ENCODE measurements at regions not wholly inside any gene's neighbourhood (a gene's known extent, or its start where the extent isn't known, plus 50 kb on each side); places are given as distances from the start of the nearest gene placed in this dataset.

DNA sequence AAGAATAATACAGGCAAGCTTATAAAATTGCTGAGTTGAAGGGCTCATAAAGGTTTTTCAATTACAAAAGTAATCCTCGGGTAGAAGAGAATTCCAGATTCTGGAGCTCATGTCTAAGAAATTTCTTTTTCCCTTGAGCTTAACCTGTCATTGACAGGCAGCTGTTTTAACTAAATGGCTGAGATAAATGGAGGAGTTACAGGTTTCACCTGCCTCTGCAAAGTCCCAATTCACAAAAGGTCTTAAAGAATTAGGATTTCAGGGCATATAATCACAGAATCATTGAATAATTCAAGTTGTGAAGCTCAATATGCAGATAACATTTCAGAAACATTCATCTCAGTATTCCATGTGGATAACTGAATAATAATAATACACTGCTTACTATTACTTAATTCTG lies 660.1 kb upstream of the NRSN1 start:
- H3K4me3 ChIP-seq (replicated peaks in 1 of 3; ENCODE audit: insufficient read depth in 1 of 3, low read depth in 1 of 3, low read length in 3 of 3) = no peak overlapping the region
- BruUV-seq (replicated peaks) = no TSS peak
- no peaks in the 10 kb centered on the region for H3K36me3 ChIP-seq (ENCODE audit: control insufficient read depth in 2 of 2, extremely low read depth in 1 of 2, insufficient read depth in 2 of 2, low read length in 2 of 2)
- no peak for DNase-seq (ENCODE audit: low read depth, low spot score)
- H3K27ac ChIP-seq (ENCODE audit: insufficient read depth, low read depth, low read length) = no peak overlapping the region
- H3K9me1 ChIP-seq (replicated peaks; ENCODE audit: control insufficient read depth, extremely low read depth, insufficient read depth, low read length) = no peaks in the 10 kb centered on the region
- ChIA-PET POLR2A (no interaction called here), CTCF (no interaction called here)
- intact Hi-C loops (cut with micrococcal nuclease) = no loop called here
- H3K4me1 ChIP-seq (ENCODE audit: control insufficient read depth, extremely low read depth, insufficient read depth, low read length) = no peaks in the 10 kb centered on the region
- no peak overlapping the region for H3K9ac ChIP-seq (replicated peaks; ENCODE audit: extremely low read depth, insufficient read depth, low read length)
- dilution Hi-C loops (cut with MboI; ENCODE audit: extremely low pct_ligation_motif_present, low sequenced_read_pairs) = no loop called here
- no peak overlapping the region for H3K4me2 ChIP-seq (ENCODE audit: insufficient read depth, low read length)
- TF ChIP-seq FOS (IDR thresholded peaks at IDR 0.05; ENCODE audit: borderline replicate concordance, insufficient read depth, low read length) = no peak
- no peak for TF ChIP-seq EZH2 (IDR thresholded peaks at IDR 0.05; ENCODE audit: borderline replicate concordance, low read depth, low read length, severe bottlenecking)
- TF ChIP-seq JUN (IDR thresholded peaks at IDR 0.05; ENCODE audit: borderline replicate concordance, insufficient read depth, insufficient read length, low read depth) = no peak
- TF ChIP-seq POLR2AphosphoS5 (IDR thresholded peaks at IDR 0.05; ENCODE audit: insufficient read depth, low read depth, low read length) = no peak
- no peak overlapping the region for H2AFZ ChIP-seq (ENCODE audit: low read depth, low read length)
- no peaks in the 10 kb centered on the region for H4K20me1 ChIP-seq (replicated peaks; ENCODE audit: control insufficient read depth, extremely low read depth, insufficient read depth, low read length)
- H3K79me2 ChIP-seq (ENCODE audit: control insufficient read depth, insufficient read depth, low read length) = no peaks in the 10 kb centered on the region
- H3K9me3 ChIP-seq (replicated peaks; ENCODE audit: control insufficient read depth, insufficient read depth, low read length) = no peaks in the 10 kb centered on the region
- FAIRE-seq = no peak
- H3K27me3 ChIP-seq (ENCODE audit: control insufficient read depth in 2 of 2, insufficient read depth in 2 of 2, low read length in 2 of 2) = no peaks in the 10 kb centered on the region

DNA sequence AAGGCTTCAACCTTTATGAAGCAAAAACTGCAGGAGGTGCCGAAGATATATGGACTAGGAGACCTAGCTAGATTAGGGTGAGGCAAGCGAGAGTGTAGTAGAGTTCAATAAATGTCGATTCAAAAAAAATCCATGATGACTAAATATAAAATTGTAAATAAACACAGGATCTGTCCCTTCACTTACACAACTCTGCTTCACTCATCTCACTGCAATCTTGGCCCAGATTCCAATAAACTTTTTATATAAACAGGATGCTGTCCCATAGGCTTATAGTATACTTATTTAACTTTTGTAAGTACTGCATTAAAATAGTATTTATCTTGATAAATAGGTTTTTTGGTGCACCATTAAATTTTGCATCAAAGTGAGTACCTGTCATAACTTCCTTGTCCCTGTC lies 648.4 kb upstream of the NRSN1 start:
- BruUV-seq (replicated peaks) = no TSS peak
- H3K9me3 ChIP-seq (replicated peaks; ENCODE audit: control insufficient read depth, insufficient read depth, low read length) = no peaks in the 10 kb centered on the region
- H4K20me1 ChIP-seq (replicated peaks; ENCODE audit: control insufficient read depth, extremely low read depth, insufficient read depth, low read length) = no peaks in the 10 kb centered on the region
- H3K4me3 ChIP-seq (replicated peaks in 1 of 3; ENCODE audit: insufficient read depth in 1 of 3, low read depth in 1 of 3, low read length in 3 of 3) = no peak overlapping the region
- DNase-seq (ENCODE audit: low read depth, low spot score) (no peak), FAIRE-seq (no peak)
- no peak overlapping the region for H3K9ac ChIP-seq (replicated peaks; ENCODE audit: extremely low read depth, insufficient read depth, low read length)
- TF ChIP-seq JUN (IDR thresholded peaks at IDR 0.05; ENCODE audit: borderline replicate concordance, insufficient read depth, insufficient read length, low read depth) = no peak
- TF ChIP-seq FOS (IDR thresholded peaks at IDR 0.05; ENCODE audit: borderline replicate concordance, insufficient read depth, low read length) = no peak
- TF ChIP-seq POLR2A (IDR thresholded peaks at IDR 0.05; ENCODE audit: low read depth, low read length) = no peak
- no peak for TF ChIP-seq GATA2 (IDR thresholded peaks at IDR 0.05; ENCODE audit: insufficient read depth, insufficient read length, low read depth, low read length)
- no peak for TF ChIP-seq EZH2 (IDR thresholded peaks at IDR 0.05; ENCODE audit: borderline replicate concordance, low read depth, low read length, severe bottlenecking)
- TF ChIP-seq, protein P1, sequence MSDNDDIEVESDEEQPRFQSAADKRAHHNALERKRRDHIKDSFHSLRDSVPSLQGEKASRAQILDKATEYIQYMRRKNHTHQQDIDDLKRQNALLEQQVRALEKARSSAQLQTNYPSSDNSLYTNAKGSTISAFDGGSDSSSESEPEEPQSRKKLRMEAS (IDR thresholded peaks at IDR 0.05; ENCODE audit: insufficient read depth, insufficient read length) = no peak
- TF ChIP-seq, protein P2, sequence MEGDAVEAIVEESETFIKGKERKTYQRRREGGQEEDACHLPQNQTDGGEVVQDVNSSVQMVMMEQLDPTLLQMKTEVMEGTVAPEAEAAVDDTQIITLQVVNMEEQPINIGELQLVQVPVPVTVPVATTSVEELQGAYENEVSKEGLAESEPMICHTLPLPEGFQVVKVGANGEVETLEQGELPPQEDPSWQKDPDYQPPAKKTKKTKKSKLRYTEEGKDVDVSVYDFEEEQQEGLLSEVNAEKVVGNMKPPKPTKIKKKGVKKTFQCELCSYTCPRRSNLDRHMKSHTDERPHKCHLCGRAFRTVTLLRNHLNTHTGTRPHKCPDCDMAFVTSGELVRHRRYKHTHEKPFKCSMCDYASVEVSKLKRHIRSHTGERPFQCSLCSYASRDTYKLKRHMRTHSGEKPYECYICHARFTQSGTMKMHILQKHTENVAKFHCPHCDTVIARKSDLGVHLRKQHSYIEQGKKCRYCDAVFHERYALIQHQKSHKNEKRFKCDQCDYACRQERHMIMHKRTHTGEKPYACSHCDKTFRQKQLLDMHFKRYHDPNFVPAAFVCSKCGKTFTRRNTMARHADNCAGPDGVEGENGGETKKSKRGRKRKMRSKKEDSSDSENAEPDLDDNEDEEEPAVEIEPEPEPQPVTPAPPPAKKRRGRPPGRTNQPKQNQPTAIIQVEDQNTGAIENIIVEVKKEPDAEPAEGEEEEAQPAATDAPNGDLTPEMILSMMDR (IDR thresholded peaks at IDR 0.05; ENCODE audit: extremely low read depth in 1 of 2, insufficient read depth in 1 of 2, low read depth in 1 of 2, low read length in 2 of 2) = no peak
- TF ChIP-seq POLR2AphosphoS5 (IDR thresholded peaks at IDR 0.05; ENCODE audit: insufficient read depth, low read depth, low read length) = no peak
- no peak for TF ChIP-seq MYC (IDR thresholded peaks at IDR 0.05; ENCODE audit: low read depth, low read length)
- dilution Hi-C loops (cut with MboI; ENCODE audit: extremely low pct_ligation_motif_present, low sequenced_read_pairs) (no loop called here), intact Hi-C loops (cut with micrococcal nuclease) (no loop called here)
- H3K79me2 ChIP-seq (ENCODE audit: control insufficient read depth, insufficient read depth, low read length) = no peaks in the 10 kb centered on the region
- H3K4me1 ChIP-seq (ENCODE audit: control insufficient read depth, extremely low read depth, insufficient read depth, low read length) = no peaks in the 10 kb centered on the region
- no peaks in the 10 kb centered on the region for H3K9me1 ChIP-seq (replicated peaks; ENCODE audit: control insufficient read depth, extremely low read depth, insufficient read depth, low read length)
- no peak overlapping the region for H2AFZ ChIP-seq (ENCODE audit: low read depth, low read length)
- ChIA-PET POLR2A (no interaction called here), CTCF (no interaction called here)
- no peaks in the 10 kb centered on the region for H3K27me3 ChIP-seq (ENCODE audit: control insufficient read depth in 2 of 2, insufficient read depth in 2 of 2, low read length in 2 of 2)
- no peaks in the 10 kb centered on the region for H3K36me3 ChIP-seq (ENCODE audit: control insufficient read depth in 2 of 2, extremely low read depth in 1 of 2, insufficient read depth in 2 of 2, low read length in 2 of 2)
- H3K27ac ChIP-seq (ENCODE audit: insufficient read depth, low read depth, low read length) = no peak overlapping the region
- H3K4me2 ChIP-seq (ENCODE audit: insufficient read depth, low read length) = no peak overlapping the region
